ENCODE measurements at regions not wholly inside any gene's neighbourhood (a gene's known extent, or its start where the extent isn't known, plus 50 kb on each side); places are given as distances from the start of the nearest gene placed in this dataset.

GRCh38 chr22:34858066-34858465, 207.9 kb upstream of the ISX start:
- TF ChIP-seq POLR2AphosphoS5 (IDR thresholded peaks at IDR 0.05; ENCODE audit: low read depth, low read length) (no peak), POLR2A (IDR thresholded peaks at IDR 0.05; ENCODE audit: low read depth, low read length) (no peak)

Measured in GM12892 (cell line).